HEK293 (cell line): ENCODE measurements at regions not wholly inside any gene's neighbourhood (a gene's known extent, or its start where the extent isn't known, plus 50 kb on each side); places are given as distances from the start of the nearest gene placed in this dataset.

Experiments used
- CTCF ChIA-PET: fragments of 350-600 bp; formaldehyde crosslinking; extraction: SDS; loops from one replicate; lab custom pipeline; 2021; ENCODE audit warnings: antibody characterized with exemption; lab: Yijun Ruan, JAX
- POLR2A ChIA-PET: fragments of 300-600 bp; formaldehyde crosslinking; extraction: SDS; loops from one replicate; lab custom pipeline; 2020; ENCODE audit warnings: antibody characterized with exemption, inconsistent platforms; lab: Yijun Ruan, JAX
- H3K27ac ChIP-seq: fragments of 200-500 bp; sonication (Bioruptor generic); 2 replicates; pipeline ENCODE4 v1.5.1; 2014; ENCODE audit warnings: low read depth, low read length, control low read depth, inconsistent platforms; ENCODE audit errors: extremely low read depth
- H3K36me3 ChIP-seq, 2 experiments: fragments of 200-500 bp in 1 of 2; sonication (Bioruptor generic) in 1 of 2; 1 replicate in 1 of 2; 2 replicates in 1 of 2; pipeline ENCODE4 v1.5.1; 2014 to 2017; ENCODE audit warnings: inconsistent platforms in 2 of 2, low read length in 2 of 2; ENCODE audit not compliant: control insufficient read depth in 2 of 2, insufficient read depth in 1 of 2
- H3K4me1 ChIP-seq: fragments of 200-500 bp; sonication (Bioruptor generic); 2 replicates; pipeline ENCODE4 v1.5.1; 2014; ENCODE audit warnings: mild to moderate bottlenecking, low read length, inconsistent platforms; ENCODE audit not compliant: control insufficient read depth, insufficient read depth
- H3K4me3 ChIP-seq: 2 replicates; pipeline ENCODE4 v1.5.1; 2011; ENCODE audit warnings: low read depth, mild to moderate bottlenecking, control low read depth, low read length, moderate library complexity
- H3K9me3 ChIP-seq: fragments of 200-500 bp; sonication (Bioruptor generic); 2 replicates; pipeline ENCODE4 v1.5.1; 2014; ENCODE audit warnings: low read depth, low read length, inconsistent platforms; ENCODE audit not compliant: control insufficient read depth, insufficient read depth
- HOXC10 ChIP-seq: sonication (generic); formaldehyde crosslinking; IDR thresholded peaks from 2 replicates; pipeline ENCODE4 v1.8.1; 2023; ENCODE audit warnings: mild to moderate bottlenecking, missing genetic modification reagents
- HOXD13 ChIP-seq: sonication (generic); formaldehyde crosslinking; IDR thresholded peaks from 2 replicates; pipeline ENCODE4 v1.8.0; 2022; ENCODE audit warnings: missing genetic modification reagents, borderline replicate concordance
- MZF1 ChIP-seq: fragments of 450-650 bp; formaldehyde crosslinking; IDR thresholded peaks from 2 replicates; pipeline ENCODE4 v1.5.1; 2017; ENCODE audit warnings: missing biosample characterization, missing genetic modification characterization, borderline replicate concordance
- PRDM1 ChIP-seq: fragments of 450-650 bp; formaldehyde crosslinking; IDR thresholded peaks from 2 replicates; pipeline ENCODE4; 2016; ENCODE audit warnings: missing biosample characterization, missing genetic modification characterization
- TCF7L2 ChIP-seq: IDR thresholded peaks from 2 replicates; pipeline ENCODE4 v1.6.1; 2011; ENCODE audit warnings: low read depth, mild to moderate bottlenecking, inconsistent platforms, low read length, moderate library complexity, borderline replicate concordance
- ZBTB17 ChIP-seq: fragments of 450-650 bp; formaldehyde crosslinking; IDR thresholded peaks from 2 replicates; pipeline ENCODE4 v1.5.1; 2016; ENCODE audit warnings: missing biosample characterization, missing genetic modification characterization
- ZBTB48 ChIP-seq: fragments of 450-650 bp; formaldehyde crosslinking; IDR thresholded peaks from 2 replicates; pipeline ENCODE4 v1.5.1; 2016; ENCODE audit warnings: missing biosample characterization, missing genetic modification characterization
- ZBTB8A ChIP-seq: fragments of 450-650 bp; formaldehyde crosslinking; IDR thresholded peaks from 2 replicates; pipeline ENCODE4 v1.5.1; 2016; ENCODE audit warnings: missing biosample characterization, missing genetic modification characterization
- ZEB2 ChIP-seq: fragments of 450-650 bp; formaldehyde crosslinking; IDR thresholded peaks from 2 replicates; pipeline ENCODE4 v1.5.1; 2016; ENCODE audit warnings: missing biosample characterization, missing genetic modification characterization
- ZFHX2 ChIP-seq: fragments of 450-650 bp; formaldehyde crosslinking; conservative IDR thresholded peaks from 2 replicates; pipeline ENCODE4 v1.5.1; 2016; ENCODE audit warnings: missing biosample characterization, missing genetic modification characterization
- ZNF138 ChIP-seq: fragments of 450-650 bp; formaldehyde crosslinking; IDR thresholded peaks from 2 replicates; pipeline ENCODE4 v1.5.1; 2016; ENCODE audit warnings: missing biosample characterization, missing genetic modification characterization, borderline replicate concordance
- ZNF184 ChIP-seq: fragments of 450-650 bp; IDR thresholded peaks from 2 replicates; pipeline ENCODE4 v1.5.1; 2018; ENCODE audit warnings: missing biosample characterization, mild to moderate bottlenecking, missing genetic modification characterization
- ZNF2 ChIP-seq: fragments of 450-650 bp; formaldehyde crosslinking; IDR thresholded peaks from 2 replicates; pipeline ENCODE4 v1.5.1; 2016; ENCODE audit warnings: missing biosample characterization, missing genetic modification characterization
- ZNF221 ChIP-seq: fragments of 450-650 bp; formaldehyde crosslinking; IDR thresholded peaks from 2 replicates; pipeline ENCODE4 v1.5.1; 2017; ENCODE audit warnings: missing biosample characterization, missing genetic modification characterization, borderline replicate concordance
- ZNF416 ChIP-seq: fragments of 450-650 bp; formaldehyde crosslinking; IDR thresholded peaks from 2 replicates; pipeline ENCODE4 v1.5.1; 2016; ENCODE audit warnings: missing biosample characterization, missing genetic modification characterization
- ZNF510 ChIP-seq: fragments of 450-650 bp; formaldehyde crosslinking; IDR thresholded peaks from 2 replicates; pipeline ENCODE4 v1.5.1; 2018; ENCODE audit warnings: mild to moderate bottlenecking, missing genetic modification characterization, missing biosample characterization; ENCODE audit not compliant: insufficient replicate concordance
- ZNF558 ChIP-seq: fragments of 450-650 bp; formaldehyde crosslinking; IDR thresholded peaks from 2 replicates; pipeline ENCODE4 v1.5.1; 2016; ENCODE audit warnings: missing biosample characterization, missing genetic modification characterization
- ZNF654 ChIP-seq: fragments of 450-650 bp; formaldehyde crosslinking; IDR thresholded peaks from 2 replicates; pipeline ENCODE4 v1.5.1; 2016; ENCODE audit warnings: low read depth, missing biosample characterization, missing genetic modification characterization
- TF ChIP-seq, protein P1 (sequence below): fragments of 450-650 bp; formaldehyde crosslinking; IDR thresholded peaks from 2 replicates; pipeline ENCODE4 v1.5.1; 2016; ENCODE audit warnings: missing biosample characterization, missing genetic modification characterization
- TF ChIP-seq, protein P2 (sequence below): fragments of 450-650 bp; formaldehyde crosslinking; IDR thresholded peaks from 2 replicates; pipeline ENCODE4 v1.5.1; 2017; ENCODE audit warnings: missing biosample characterization, missing genetic modification characterization
- TF ChIP-seq, protein P3 (sequence below): fragments of 450-650 bp; formaldehyde crosslinking; IDR thresholded peaks from 2 replicates; pipeline ENCODE4 v1.5.1; 2016; ENCODE audit warnings: missing biosample characterization, missing genetic modification characterization
- TF ChIP-seq, protein P4 (sequence below): fragments of 450-650 bp; formaldehyde crosslinking; IDR thresholded peaks from 2 replicates; pipeline ENCODE4 v1.5.1; 2016; ENCODE audit warnings: missing biosample characterization, missing genetic modification characterization
- TF ChIP-seq, protein P5 (sequence below): fragments of 450-650 bp; formaldehyde crosslinking; IDR thresholded peaks from 2 replicates; pipeline ENCODE4 v1.5.1; 2017; ENCODE audit warnings: missing biosample characterization, missing genetic modification characterization
- TF ChIP-seq, protein P6 (sequence below): fragments of 450-650 bp; formaldehyde crosslinking; IDR thresholded peaks from 2 replicates; pipeline ENCODE4 v1.5.1; 2016; ENCODE audit warnings: missing biosample characterization, missing genetic modification characterization

DNA sequence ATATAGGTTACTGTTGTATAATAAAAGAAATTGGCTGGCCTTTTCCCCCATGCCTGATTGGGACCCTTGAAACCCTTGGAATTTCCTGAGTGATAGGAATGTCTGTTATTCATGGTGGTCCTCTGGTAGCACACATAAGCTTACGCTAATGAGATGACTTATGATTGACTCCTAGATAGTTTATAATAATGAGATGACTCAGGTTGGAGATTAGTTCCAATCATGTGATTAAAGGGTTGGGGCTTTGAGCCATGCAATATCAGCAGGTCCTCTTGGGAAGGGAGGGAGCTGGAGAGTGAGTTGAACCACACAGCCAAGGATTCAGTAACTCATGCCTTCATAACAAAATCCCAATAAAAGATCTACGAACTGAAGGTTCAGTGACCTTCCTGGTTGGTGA lies 407.6 kb upstream of the MANEA start:
- Histone ChIP-seq H3K36me3 (no peaks in the 10 kb centered on the region), H3K4me3 (no peak overlapping the region), H3K27ac (no peak overlapping the region), H3K9me3 (no peaks in the 10 kb centered on the region), H3K4me1 (no peaks in the 10 kb centered on the region)
- POLR2A ChIA-PET = no interaction called here
- CTCF ChIA-PET = no interaction called here
- no peak for TF ChIP-seq ZEB2 (tag by site-specific recombination)
- TF ChIP-seq TCF7L2 = no peak
- no peak for TF ChIP-seq ZBTB8A
- no peak for TF ChIP-seq ZNF558 (tag by site-specific recombination)
- TF ChIP-seq ZNF221 (tag by site-specific recombination) = no peak
- TF ChIP-seq MZF1 (tag by site-specific recombination) = no peak
- TF ChIP-seq, protein P1, sequence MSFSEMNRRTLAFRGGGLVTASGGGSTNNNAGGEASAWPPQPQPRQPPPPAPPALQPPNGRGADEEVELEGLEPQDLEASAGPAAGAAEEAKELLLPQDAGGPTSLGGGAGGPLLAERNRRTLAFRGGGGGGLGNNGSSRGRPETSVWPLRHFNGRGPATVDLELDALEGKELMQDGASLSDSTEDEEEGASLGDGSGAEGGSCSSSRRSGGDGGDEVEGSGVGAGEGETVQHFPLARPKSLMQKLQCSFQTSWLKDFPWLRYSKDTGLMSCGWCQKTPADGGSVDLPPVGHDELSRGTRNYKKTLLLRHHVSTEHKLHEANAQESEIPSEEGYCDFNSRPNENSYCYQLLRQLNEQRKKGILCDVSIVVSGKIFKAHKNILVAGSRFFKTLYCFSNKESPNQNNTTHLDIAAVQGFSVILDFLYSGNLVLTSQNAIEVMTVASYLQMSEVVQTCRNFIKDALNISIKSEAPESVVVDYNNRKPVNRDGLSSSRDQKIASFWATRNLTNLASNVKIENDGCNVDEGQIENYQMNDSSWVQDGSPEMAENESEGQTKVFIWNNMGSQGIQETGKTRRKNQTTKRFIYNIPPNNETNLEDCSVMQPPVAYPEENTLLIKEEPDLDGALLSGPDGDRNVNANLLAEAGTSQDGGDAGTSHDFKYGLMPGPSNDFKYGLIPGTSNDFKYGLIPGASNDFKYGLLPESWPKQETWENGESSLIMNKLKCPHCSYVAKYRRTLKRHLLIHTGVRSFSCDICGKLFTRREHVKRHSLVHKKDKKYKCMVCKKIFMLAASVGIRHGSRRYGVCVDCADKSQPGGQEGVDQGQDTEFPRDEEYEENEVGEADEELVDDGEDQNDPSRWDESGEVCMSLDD (tag by site-specific recombination) = no peak
- TF ChIP-seq, protein P2, sequence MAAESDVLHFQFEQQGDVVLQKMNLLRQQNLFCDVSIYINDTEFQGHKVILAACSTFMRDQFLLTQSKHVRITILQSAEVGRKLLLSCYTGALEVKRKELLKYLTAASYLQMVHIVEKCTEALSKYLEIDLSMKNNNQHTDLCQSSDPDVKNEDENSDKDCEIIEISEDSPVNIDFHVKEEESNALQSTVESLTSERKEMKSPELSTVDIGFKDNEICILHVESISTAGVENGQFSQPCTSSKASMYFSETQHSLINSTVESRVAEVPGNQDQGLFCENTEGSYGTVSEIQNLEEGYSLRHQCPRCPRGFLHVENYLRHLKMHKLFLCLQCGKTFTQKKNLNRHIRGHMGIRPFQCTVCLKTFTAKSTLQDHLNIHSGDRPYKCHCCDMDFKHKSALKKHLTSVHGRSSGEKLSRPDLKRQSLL (tag by site-specific recombination) = no peak
- TF ChIP-seq ZFHX2 (tag by site-specific recombination) = no peak
- TF ChIP-seq, protein P3, sequence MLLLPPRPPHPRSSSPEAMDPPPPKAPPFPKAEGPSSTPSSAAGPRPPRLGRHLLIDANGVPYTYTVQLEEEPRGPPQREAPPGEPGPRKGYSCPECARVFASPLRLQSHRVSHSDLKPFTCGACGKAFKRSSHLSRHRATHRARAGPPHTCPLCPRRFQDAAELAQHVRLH = no peak

DNA sequence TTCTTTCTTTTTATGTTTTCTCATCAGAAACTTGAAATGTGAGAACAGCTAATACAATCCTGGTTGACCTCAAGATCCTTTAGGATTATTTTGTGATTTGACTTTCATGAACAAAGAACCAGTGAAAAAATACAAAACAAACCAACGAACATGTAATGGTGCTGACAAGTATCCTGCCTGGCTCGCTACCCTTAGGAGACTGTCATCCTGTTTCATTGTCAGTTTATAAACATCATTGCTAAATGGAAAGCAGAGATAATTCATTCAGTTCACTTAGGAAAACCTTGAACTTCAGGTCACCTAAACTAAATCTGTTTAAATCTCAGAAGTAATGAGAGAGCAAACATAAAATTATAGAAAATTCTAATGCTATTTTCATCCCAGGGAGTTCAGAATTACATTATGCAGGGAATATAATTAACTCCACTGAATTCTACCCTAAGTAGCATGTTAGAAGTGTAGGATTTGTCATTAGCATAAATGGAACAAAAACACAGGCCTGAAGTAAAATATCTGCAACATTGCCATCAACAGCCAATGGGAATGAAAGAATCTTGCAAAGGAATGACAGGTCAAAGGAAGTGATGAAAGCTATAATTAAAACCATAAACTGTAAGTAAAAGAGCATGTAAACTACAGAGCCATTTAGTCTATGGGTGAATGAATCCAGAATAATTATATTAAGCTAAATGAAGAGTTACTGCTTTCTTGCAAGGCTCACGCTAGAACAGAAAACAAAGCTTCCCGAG lies 401.2 kb upstream of the MANEA start:
- TF ChIP-seq ZNF510 (tag by site-specific recombination) (no peak), HOXD13 (CRISPR knock-in tag) (no peak), ZNF138 (no peak), ZNF654 (no peak), ZBTB17 (tag by site-specific recombination) (no peak), PRDM1 (tag by site-specific recombination) (no peak), ZNF416 (tag by site-specific recombination) (no peak), ZNF2 (no peak), ZNF184 (no peak), ZNF558 (tag by site-specific recombination) (no peak), HOXC10 (no peak), ZBTB48 (tag by site-specific recombination) (no peak)
- TF ChIP-seq, protein P4, sequence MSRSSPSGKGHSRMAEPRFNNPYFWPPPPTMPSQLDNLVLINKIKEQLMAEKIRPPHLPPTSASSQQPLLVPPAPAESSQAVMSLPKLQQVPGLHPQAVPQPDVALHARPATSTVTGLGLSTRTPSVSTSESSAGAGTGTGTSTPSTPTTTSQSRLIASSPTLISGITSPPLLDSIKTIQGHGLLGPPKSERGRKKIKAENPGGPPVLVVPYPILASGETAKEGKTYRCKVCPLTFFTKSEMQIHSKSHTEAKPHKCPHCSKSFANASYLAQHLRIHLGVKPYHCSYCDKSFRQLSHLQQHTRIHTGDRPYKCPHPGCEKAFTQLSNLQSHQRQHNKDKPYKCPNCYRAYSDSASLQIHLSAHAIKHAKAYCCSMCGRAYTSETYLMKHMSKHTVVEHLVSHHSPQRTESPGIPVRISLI (tag by site-specific recombination) = no peak
- TF ChIP-seq, protein P5, sequence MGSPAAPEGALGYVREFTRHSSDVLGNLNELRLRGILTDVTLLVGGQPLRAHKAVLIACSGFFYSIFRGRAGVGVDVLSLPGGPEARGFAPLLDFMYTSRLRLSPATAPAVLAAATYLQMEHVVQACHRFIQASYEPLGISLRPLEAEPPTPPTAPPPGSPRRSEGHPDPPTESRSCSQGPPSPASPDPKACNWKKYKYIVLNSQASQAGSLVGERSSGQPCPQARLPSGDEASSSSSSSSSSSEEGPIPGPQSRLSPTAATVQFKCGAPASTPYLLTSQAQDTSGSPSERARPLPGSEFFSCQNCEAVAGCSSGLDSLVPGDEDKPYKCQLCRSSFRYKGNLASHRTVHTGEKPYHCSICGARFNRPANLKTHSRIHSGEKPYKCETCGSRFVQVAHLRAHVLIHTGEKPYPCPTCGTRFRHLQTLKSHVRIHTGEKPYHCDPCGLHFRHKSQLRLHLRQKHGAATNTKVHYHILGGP = no peak
- TF ChIP-seq, protein P6, sequence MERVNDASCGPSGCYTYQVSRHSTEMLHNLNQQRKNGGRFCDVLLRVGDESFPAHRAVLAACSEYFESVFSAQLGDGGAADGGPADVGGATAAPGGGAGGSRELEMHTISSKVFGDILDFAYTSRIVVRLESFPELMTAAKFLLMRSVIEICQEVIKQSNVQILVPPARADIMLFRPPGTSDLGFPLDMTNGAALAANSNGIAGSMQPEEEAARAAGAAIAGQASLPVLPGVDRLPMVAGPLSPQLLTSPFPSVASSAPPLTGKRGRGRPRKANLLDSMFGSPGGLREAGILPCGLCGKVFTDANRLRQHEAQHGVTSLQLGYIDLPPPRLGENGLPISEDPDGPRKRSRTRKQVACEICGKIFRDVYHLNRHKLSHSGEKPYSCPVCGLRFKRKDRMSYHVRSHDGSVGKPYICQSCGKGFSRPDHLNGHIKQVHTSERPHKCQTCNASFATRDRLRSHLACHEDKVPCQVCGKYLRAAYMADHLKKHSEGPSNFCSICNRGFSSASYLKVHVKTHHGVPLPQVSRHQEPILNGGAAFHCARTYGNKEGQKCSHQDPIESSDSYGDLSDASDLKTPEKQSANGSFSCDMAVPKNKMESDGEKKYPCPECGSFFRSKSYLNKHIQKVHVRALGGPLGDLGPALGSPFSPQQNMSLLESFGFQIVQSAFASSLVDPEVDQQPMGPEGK (tag by site-specific recombination) = no peak
- Histone ChIP-seq H3K9me3 (no peaks in the 10 kb centered on the region), H3K36me3 (no peaks in the 10 kb centered on the region), H3K4me3 (no peak overlapping the region), H3K4me1 (no peaks in the 10 kb centered on the region), H3K27ac (no peak overlapping the region)
- POLR2A ChIA-PET = no interaction called here
- CTCF ChIA-PET = interaction anchor here (0.6 to 1.0 kb wide), 3 partner anchors 9 to 1025 kb away, joined by 3 to 4 read pairs (median 4); no protein-coding TSS in a partner anchor
